GM12878 (cell line): ENCODE measurements at regions not wholly inside any gene's neighbourhood (a gene's known extent, or its start where the extent isn't known, plus 50 kb on each side); places are given as distances from the start of the nearest gene placed in this dataset.

Experiments used
- ATAC-seq: fragments of 200-7000 bp; cut with Tn5 transposase; 3 replicates; pipeline ENCODE4 v1.9.1; 2020; ENCODE audit warnings: mild to moderate bottlenecking, moderate library complexity
- BruUV-seq: library from RNA; stranded (reverse); fragments of 400-500 nt; replicated peaks from 2 replicates; lab custom pipeline; 2021; lab: Mats Ljungman, UMichigan
- CTCF ChIA-PET: fragments of 300-600 bp; sonication (Branson Sonifier 250); formaldehyde crosslinking; extraction: SDS; loops from one replicate; lab custom pipeline; 2021; ENCODE audit warnings: inconsistent platforms; lab: Yijun Ruan, JAX
- POLR2A ChIA-PET: fragments of 350-600 bp; formaldehyde crosslinking; extraction: SDS; loops from one replicate; lab custom pipeline; 2021; ENCODE audit warnings: inconsistent platforms; lab: Charles Lee
- RAD21 ChIA-PET: fragments of 300-600 bp; sonication (Branson Sonifier 250); formaldehyde crosslinking; loops from one replicate; lab custom pipeline; 2023; ENCODE audit warnings: antibody characterized with exemption; ENCODE audit not compliant: unreplicated experiment; lab: Charles Lee
- SMC1A ChIA-PET: fragments of 300-600 bp; sonication (Branson Sonifier 250); formaldehyde crosslinking; loops from one replicate; lab custom pipeline; 2023; ENCODE audit not compliant: unreplicated experiment, uncharacterized antibody; lab: Charles Lee
- DNase-seq: peaks from one replicate; pipeline ENCODE4 v3.0.0-alpha.2; 2011; ENCODE audit warnings: low read depth, low spot score
- FAIRE-seq: peaks from 3 replicates; lab custom pipeline; 2011; peaks lifted over from hg19 to GRCh38; lab: Jason Lieb, UNC
- H2AFZ ChIP-seq: 2 replicates; pipeline ENCODE4 v1.6.0; 2011; ENCODE audit warnings: low read depth, low read length, control low read depth; ENCODE audit not compliant: control insufficient read depth
- H3K27ac ChIP-seq: 2 replicates; pipeline ENCODE4 v1.5.1; 2011; ENCODE audit warnings: control low read depth; ENCODE audit not compliant: control insufficient read depth, insufficient read depth
- H3K27me3 ChIP-seq, 2 experiments: replicated peaks in 1 of 2; 2 replicates each; pipeline versions ENCODE4 v1.6.0 to v1.6.1; 2011; ENCODE audit warnings: low read length in 1 of 2; ENCODE audit not compliant: control insufficient read depth in 2 of 2, insufficient read depth in 2 of 2
- H3K36me3 ChIP-seq, 2 experiments: 2 replicates each; pipeline ENCODE4 v1.5.1; 2011; ENCODE audit warnings: low read length in 1 of 2; ENCODE audit not compliant: control insufficient read depth in 2 of 2, insufficient read depth in 2 of 2
- H3K4me1 ChIP-seq: 2 replicates; pipeline ENCODE4 v1.6.1; 2011; ENCODE audit warnings: mild to moderate bottlenecking, low read length, moderate library complexity, mixed read lengths; ENCODE audit not compliant: control insufficient read depth, insufficient read depth
- H3K4me2 ChIP-seq: 2 replicates; pipeline ENCODE4 v1.6.0; 2011; ENCODE audit warnings: control low read depth; ENCODE audit not compliant: control insufficient read depth, insufficient read depth
- H3K4me3 ChIP-seq: fragments of 200-600 bp; sonication (generic); 2 replicates; pipeline ENCODE4 v1.5.1; 2016
- H3K79me2 ChIP-seq: 2 replicates; pipeline ENCODE4 v1.6.0; 2011; ENCODE audit warnings: low read length; ENCODE audit not compliant: control insufficient read depth, insufficient read depth
- H3K9ac ChIP-seq: 2 replicates; pipeline ENCODE4 v1.8.0; 2011; ENCODE audit warnings: low read length, control low read depth, mixed read lengths; ENCODE audit not compliant: control insufficient read depth, insufficient read depth
- H3K9me3 ChIP-seq: replicated peaks from 3 replicates; pipeline ENCODE4 v1.5.1; 2011; ENCODE audit warnings: mild to moderate bottlenecking, low read length; ENCODE audit not compliant: control insufficient read depth, insufficient read depth
- H4K20me1 ChIP-seq: 2 replicates; pipeline ENCODE4 v1.6.0; 2011; ENCODE audit not compliant: control insufficient read depth, insufficient read depth
- BCL3 ChIP-seq: IDR thresholded peaks from 2 replicates; pipeline ENCODE4 v1.6.1; 2011; ENCODE audit warnings: borderline replicate concordance, low read depth, mild to moderate bottlenecking, moderate library complexity, low read length; ENCODE audit not compliant: insufficient read depth, poor library complexity, severe bottlenecking
- CBX5 ChIP-seq: sonication (generic); IDR thresholded peaks from 2 replicates; pipeline ENCODE4 v1.6.1; 2016; ENCODE audit warnings: low read depth, moderate library complexity, mild to moderate bottlenecking, inconsistent platforms
- CREM ChIP-seq: IDR thresholded peaks from 2 replicates; pipeline ENCODE4 v1.6.1; 2014; ENCODE audit warnings: antibody characterized with exemption, low read depth
- GABPA ChIP-seq: IDR thresholded peaks from 2 replicates; pipeline ENCODE4 v1.6.1; 2014; ENCODE audit warnings: antibody characterized with exemption, low read depth, mild to moderate bottlenecking, inconsistent platforms
- NFYA ChIP-seq: IDR thresholded peaks from 2 replicates; pipeline ENCODE4 v1.6.1; 2011; ENCODE audit warnings: low read depth, mild to moderate bottlenecking, low read length, improper control_type of control experiment, borderline replicate concordance
- NRF1 ChIP-seq: conservative IDR thresholded peaks from 2 replicates; pipeline ENCODE4 v1.6.1; 2011; ENCODE audit warnings: mild to moderate bottlenecking, low read depth, low read length, improper control_type of control experiment
- WRNIP1 ChIP-seq: IDR thresholded peaks from 2 replicates; pipeline ENCODE4 v1.6.1; 2011; ENCODE audit warnings: low read depth, low read length, improper control_type of control experiment, borderline replicate concordance
- YBX1 ChIP-seq: fragments of 450-650 bp; IDR thresholded peaks from 2 replicates; pipeline ENCODE4 v1.6.1; 2016; ENCODE audit warnings: antibody characterized with exemption
- YY1 ChIP-seq: IDR thresholded peaks from 2 replicates; pipeline ENCODE4 v1.6.1; 2011; ENCODE audit warnings: low read depth, mild to moderate bottlenecking, low read length
- ZNF207 ChIP-seq: fragments of 450-650 bp; IDR thresholded peaks from 2 replicates; pipeline ENCODE4 v1.6.1; 2014; ENCODE audit warnings: antibody characterized with exemption, mild to moderate bottlenecking, borderline replicate concordance
- ZNF274 ChIP-seq: IDR thresholded peaks from one replicate; pipeline ENCODE4 v1.8.0; 2011; ENCODE audit not compliant: insufficient read length, insufficient read depth
- WGBS: methylation state at CpG from one replicate; pipeline ENCODE4 v1.1.6; 2016; ENCODE audit warnings: low lambda C conversion rate; ENCODE audit not compliant: insufficient replicate concordance, insufficient coverage; ENCODE audit errors: missing lambda C conversion rate; 5-methylcytosine and 5-hydroxymethylcytosine counted together
- in situ Hi-C: fragments of 300-500 bp; cut with MboI; formaldehyde crosslinking; loops from 9 replicates; pipeline ENCODE4 v1.14.3; 2018; ENCODE audit warnings: mixed read lengths
- intact Hi-C: fragments of 100-400 bp; cut with micrococcal nuclease; formaldehyde crosslinking; loops from one replicate; pipeline ENCODE4 v1.14.2; 2022; ENCODE audit not compliant: unreplicated experiment

- BruUV-seq = no TSS peak
- SMC1A ChIA-PET = no interaction called here
- in situ Hi-C loops (no loop called here), intact Hi-C loops (no loop called here)
- RAD21 ChIA-PET = no interaction called here
- H3K79me2 ChIP-seq = no peaks in the 10 kb centered on the region
- H3K9ac ChIP-seq = no peak overlapping the region
- no peaks in the 10 kb centered on the region for H4K20me1 ChIP-seq
- WGBS = 17% methylated on average over 2 of the region's 2 CpGs
- ATAC-seq = no peak
- no peak for FAIRE-seq
- POLR2A ChIA-PET = no interaction called here
- TF ChIP-seq CREM (no peak), CBX5 (no peak), ZNF207 (no peak), NRF1 (no peak), ZNF274 (no peak)
- no peaks in the 10 kb centered on the region for H3K4me1 ChIP-seq
- H3K36me3 ChIP-seq = no peaks in the 10 kb centered on the region
- no peak overlapping the region for H3K4me2 ChIP-seq
- H2AFZ ChIP-seq = no peak overlapping the region
- H3K27ac ChIP-seq = no peak overlapping the region
- H3K27me3 ChIP-seq = no peaks in the 10 kb centered on the region
- CTCF ChIA-PET = no interaction called here
- H3K4me3 ChIP-seq = no peak overlapping the region
- DNase-seq = no peak
- H3K9me3 ChIP-seq = no peaks in the 10 kb centered on the region
Observed at GRCh38 chr2:180180511-180180910, 173.4 kb upstream of the CWC22 start.

GRCh38 chr2:180177534-180177933 is 170.4 kb upstream of the CWC22 start:
- POLR2A ChIA-PET = no interaction called here
- no peaks in the 10 kb centered on the region for H3K4me1 ChIP-seq
- no peak for FAIRE-seq
- SMC1A ChIA-PET = interaction anchor here (1.1 kb wide), 1 partner anchor 96 kb away, joined by 4 read pairs; no protein-coding TSS in a partner anchor
- RAD21 ChIA-PET = no interaction called here
- no peak overlapping the region for H3K4me3 ChIP-seq
- no peak overlapping the region for H3K9ac ChIP-seq
- no peaks in the 10 kb centered on the region for H3K9me3 ChIP-seq
- H3K27ac ChIP-seq = no peak overlapping the region
- H3K79me2 ChIP-seq = no peaks in the 10 kb centered on the region
- BruUV-seq = no TSS peak
- no peaks in the 10 kb centered on the region for H3K36me3 ChIP-seq
- no peak for ATAC-seq
- DNase-seq = no peak
- CTCF ChIA-PET = interaction anchor here (1.1 kb wide), 1 partner anchor 880 kb away, joined by 3 read pairs; no protein-coding TSS in a partner anchor
- TF ChIP-seq YBX1 (no peak), GABPA (no peak), NFYA (no peak), BCL3 (no peak), YY1 (no peak), WRNIP1 (no peak)
- no peak overlapping the region for H3K4me2 ChIP-seq
- H3K27me3 ChIP-seq = no peaks in the 10 kb centered on the region
- no peaks in the 10 kb centered on the region for H4K20me1 ChIP-seq
- H2AFZ ChIP-seq = no peak overlapping the region
- in situ Hi-C loops (no loop called here), intact Hi-C loops (no loop called here)
